ENCODE measurements at regions not wholly inside any gene's neighbourhood (a gene's known extent, or its start where the extent isn't known, plus 50 kb on each side); places are given as distances from the start of the nearest gene placed in this dataset.
A peak's percentile ranks its signal among the peaks of the same experiment; 100 is the strongest.

DNA sequence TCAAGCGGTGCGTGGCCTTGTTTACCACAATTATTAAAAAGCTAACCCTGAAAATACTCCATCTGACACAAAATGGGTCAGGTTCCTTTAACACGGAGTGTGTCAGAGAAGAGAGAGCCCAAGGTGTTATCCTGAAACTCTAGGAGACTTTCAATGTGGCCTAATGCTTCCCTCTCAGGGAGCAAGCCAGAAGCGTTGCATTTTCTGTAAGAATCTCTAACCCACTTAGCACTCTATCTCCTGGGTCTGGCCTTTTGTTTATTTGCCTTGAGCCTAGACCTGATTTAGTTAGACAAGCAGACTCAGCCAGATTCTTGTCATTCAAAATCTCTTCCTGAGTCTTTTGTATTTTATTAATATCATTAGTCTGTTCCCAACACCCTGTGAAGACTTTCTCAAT is 184.0 kb upstream of the SYT1 start:
- DNase-seq (ENCODE audit: low read depth, low spot score) = no peak
- no peak for FAIRE-seq
- Histone ChIP-seq H3K9ac (replicated peaks; ENCODE audit: extremely low read depth, insufficient read depth, low read length) (no peak overlapping the region), H3K36me3 (ENCODE audit: control insufficient read depth in 2 of 2, extremely low read depth in 1 of 2, insufficient read depth in 2 of 2, low read length in 2 of 2) (no peaks in the 10 kb centered on the region), H3K4me2 (ENCODE audit: insufficient read depth, low read length) (no peak overlapping the region), H2AFZ (ENCODE audit: low read depth, low read length) (no peak overlapping the region), H3K9me1 (replicated peaks; ENCODE audit: control insufficient read depth, extremely low read depth, insufficient read depth, low read length) (no peaks in the 10 kb centered on the region), H3K9me3 (replicated peaks; ENCODE audit: control insufficient read depth, insufficient read depth, low read length) (no peaks in the 10 kb centered on the region), H3K4me3 (replicated peaks in 1 of 3; ENCODE audit: insufficient read depth in 1 of 3, low read depth in 1 of 3, low read length in 3 of 3) (no peak overlapping the region), H4K20me1 (replicated peaks; ENCODE audit: control insufficient read depth, extremely low read depth, insufficient read depth, low read length) (no peaks in the 10 kb centered on the region), H3K27ac (ENCODE audit: insufficient read depth, low read depth, low read length) (no peak overlapping the region), H3K27me3 (ENCODE audit: control insufficient read depth in 2 of 2, insufficient read depth in 2 of 2, low read length in 2 of 2) (no peaks in the 10 kb centered on the region), H3K4me1 (ENCODE audit: control insufficient read depth, extremely low read depth, insufficient read depth, low read length) (peaks cover 20% of the 10 kb centered on the region), H3K79me2 (ENCODE audit: control insufficient read depth, insufficient read depth, low read length) (no peaks in the 10 kb centered on the region)
- BruUV-seq (replicated peaks) = no TSS peak
- CTCF ChIA-PET = interaction anchor here (1.7 kb wide), 1 partner anchor 10 kb away, joined by 3 read pairs; no protein-coding TSS in a partner anchor
- POLR2A ChIA-PET = no interaction called here
- intact Hi-C loops (cut with micrococcal nuclease) = loop anchor here (5.0 kb wide), 1 partner anchor 182 kb away; the partner anchor contains the start of gene SYT1
- TF ChIP-seq GATA2 (IDR thresholded peaks at IDR 0.05; ENCODE audit: insufficient read depth, insufficient read length, low read depth, low read length) = no peak
- TF ChIP-seq, protein P1, sequence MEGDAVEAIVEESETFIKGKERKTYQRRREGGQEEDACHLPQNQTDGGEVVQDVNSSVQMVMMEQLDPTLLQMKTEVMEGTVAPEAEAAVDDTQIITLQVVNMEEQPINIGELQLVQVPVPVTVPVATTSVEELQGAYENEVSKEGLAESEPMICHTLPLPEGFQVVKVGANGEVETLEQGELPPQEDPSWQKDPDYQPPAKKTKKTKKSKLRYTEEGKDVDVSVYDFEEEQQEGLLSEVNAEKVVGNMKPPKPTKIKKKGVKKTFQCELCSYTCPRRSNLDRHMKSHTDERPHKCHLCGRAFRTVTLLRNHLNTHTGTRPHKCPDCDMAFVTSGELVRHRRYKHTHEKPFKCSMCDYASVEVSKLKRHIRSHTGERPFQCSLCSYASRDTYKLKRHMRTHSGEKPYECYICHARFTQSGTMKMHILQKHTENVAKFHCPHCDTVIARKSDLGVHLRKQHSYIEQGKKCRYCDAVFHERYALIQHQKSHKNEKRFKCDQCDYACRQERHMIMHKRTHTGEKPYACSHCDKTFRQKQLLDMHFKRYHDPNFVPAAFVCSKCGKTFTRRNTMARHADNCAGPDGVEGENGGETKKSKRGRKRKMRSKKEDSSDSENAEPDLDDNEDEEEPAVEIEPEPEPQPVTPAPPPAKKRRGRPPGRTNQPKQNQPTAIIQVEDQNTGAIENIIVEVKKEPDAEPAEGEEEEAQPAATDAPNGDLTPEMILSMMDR (IDR thresholded peaks at IDR 0.05; ENCODE audit: extremely low read depth in 1 of 2, insufficient read depth in 1 of 2, low read depth in 1 of 2, low read length in 2 of 2) = no peak
- TF ChIP-seq POLR2AphosphoS5 (IDR thresholded peaks at IDR 0.05; ENCODE audit: insufficient read depth, low read depth, low read length) = no peak
- dilution Hi-C loops (cut with MboI; ENCODE audit: extremely low pct_ligation_motif_present, low sequenced_read_pairs) = no loop called here

- dilution Hi-C loops (cut with MboI; ENCODE audit: extremely low pct_ligation_motif_present, low sequenced_read_pairs) (no loop called here), intact Hi-C loops (cut with micrococcal nuclease) (loop anchor here (1.0 to 5.0 kb wide), 2 partner anchors 21 to 179 kb away; partner anchors contain the start of gene SYT1)
- DNase-seq (ENCODE audit: low read depth, low spot score) = peak; percentile 52
- CTCF ChIA-PET = interaction anchor here (1.2 kb wide), 1 partner anchor 10 kb away, joined by 4 read pairs; no protein-coding TSS in a partner anchor
- no peak for TF ChIP-seq POLR2A (IDR thresholded peaks at IDR 0.05; ENCODE audit: low read depth, low read length)
- TF ChIP-seq MAX (IDR thresholded peaks at IDR 0.05; ENCODE audit: insufficient read depth, insufficient read length) = no peak
- TF ChIP-seq GATA2 (IDR thresholded peaks at IDR 0.05; ENCODE audit: insufficient read depth, insufficient read length, low read depth, low read length) = peak; percentile 92
- TF ChIP-seq FOS (IDR thresholded peaks at IDR 0.05; ENCODE audit: borderline replicate concordance, insufficient read depth, low read length) = peak; percentile 81
- peak; percentile 75 for TF ChIP-seq JUN (IDR thresholded peaks at IDR 0.05; ENCODE audit: borderline replicate concordance, insufficient read depth, insufficient read length, low read depth)
- Histone ChIP-seq H2AFZ (ENCODE audit: low read depth, low read length) (peak overlapping the region; percentile 65), H3K4me3 (replicated peaks in 1 of 3; ENCODE audit: insufficient read depth in 1 of 3, low read depth in 1 of 3, low read length in 3 of 3) (no peak overlapping the region), H3K79me2 (ENCODE audit: control insufficient read depth, insufficient read depth, low read length) (no peaks in the 10 kb centered on the region), H3K36me3 (ENCODE audit: control insufficient read depth in 2 of 2, extremely low read depth in 1 of 2, insufficient read depth in 2 of 2, low read length in 2 of 2) (no peaks in the 10 kb centered on the region), H4K20me1 (replicated peaks; ENCODE audit: control insufficient read depth, extremely low read depth, insufficient read depth, low read length) (no peaks in the 10 kb centered on the region), H3K9me3 (replicated peaks; ENCODE audit: control insufficient read depth, insufficient read depth, low read length) (no peaks in the 10 kb centered on the region), H3K4me2 (ENCODE audit: insufficient read depth, low read length) (no peak overlapping the region), H3K4me1 (ENCODE audit: control insufficient read depth, extremely low read depth, insufficient read depth, low read length) (peaks cover 20% of the 10 kb centered on the region), H3K9ac (replicated peaks; ENCODE audit: extremely low read depth, insufficient read depth, low read length) (no peak overlapping the region), H3K27ac (ENCODE audit: insufficient read depth, low read depth, low read length) (peak overlapping the region; percentile 5), H3K9me1 (replicated peaks; ENCODE audit: control insufficient read depth, extremely low read depth, insufficient read depth, low read length) (no peaks in the 10 kb centered on the region), H3K27me3 (ENCODE audit: control insufficient read depth in 2 of 2, insufficient read depth in 2 of 2, low read length in 2 of 2) (no peaks in the 10 kb centered on the region)
- peak; percentile 18 for FAIRE-seq
- no TSS peak for BruUV-seq (replicated peaks)
- POLR2A ChIA-PET = no interaction called here
Observed at GRCh38 chr12:78683031-78683430, 181.5 kb upstream of the SYT1 start.
